Activated T-helper 17 cell treated with anti-CD3 and anti-CD28 coated beads, Interleukin-2, amount 50 U/mL, for 72 hours (primary cell): ENCODE measurements at regions not wholly inside any gene's neighbourhood (a gene's known extent, or its start where the extent isn't known, plus 50 kb on each side); places are given as distances from the start of the nearest gene placed in this dataset.

Experiments
- ATAC-seq: fragments of 150-1000 bp; cut with Tn5 transposase; replicated peaks from 2 replicates; pipeline ENCODE4 v1.10.0; 2021; ENCODE audit warnings: mild to moderate bottlenecking, moderate library complexity
- H3K27ac Mint-ChIP-seq: one replicate; pipeline ENCODE4 v1.8.0; 2022; ENCODE audit warnings: mixed read lengths
- H3K27me3 Mint-ChIP-seq: one replicate; pipeline ENCODE4 v1.8.0; 2022; ENCODE audit warnings: mixed read lengths
- H3K36me3 Mint-ChIP-seq: one replicate; pipeline ENCODE4 v1.8.0; 2022; ENCODE audit warnings: low read depth, mild to moderate bottlenecking, mixed read lengths
- H3K4me1 Mint-ChIP-seq: one replicate; pipeline ENCODE4 v1.8.0; 2022; ENCODE audit warnings: mixed read lengths
- H3K4me3 Mint-ChIP-seq: one replicate; pipeline ENCODE4 v1.8.0; 2022; ENCODE audit warnings: mild to moderate bottlenecking, mixed read lengths
- H3K9me3 Mint-ChIP-seq: one replicate; pipeline ENCODE4 v1.8.0; 2022; ENCODE audit warnings: mixed read lengths

DNA sequence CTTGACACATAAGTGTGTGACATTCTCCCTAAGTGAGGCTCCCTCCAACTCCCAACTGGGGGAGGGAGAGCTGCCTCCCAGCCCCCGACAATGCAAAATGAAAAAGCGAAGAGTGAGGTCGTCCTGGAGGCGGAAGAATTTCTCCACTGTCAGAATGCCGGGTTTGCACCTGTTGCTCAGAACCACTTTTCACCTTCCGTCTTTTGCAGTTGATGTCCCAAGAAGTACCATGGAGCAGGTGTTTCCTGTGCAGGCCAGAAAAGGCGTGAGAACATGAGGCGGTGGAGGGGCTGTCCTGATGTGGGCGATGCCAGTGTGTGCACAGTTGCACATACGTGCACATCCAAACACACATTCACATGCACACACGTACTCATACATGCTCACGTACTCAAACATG is 158.6 kb upstream of the AJAP1 start:
- Mint-ChIP-seq H3K4me3 (no peak overlapping the region), H3K4me1 (no peaks in the 10 kb centered on the region), H3K9me3 (no peaks in the 10 kb centered on the region), H3K36me3 (no peaks in the 10 kb centered on the region), H3K27ac (no peak overlapping the region), H3K27me3 (peaks cover 20% of the 10 kb centered on the region)
- ATAC-seq = no peak

DNA sequence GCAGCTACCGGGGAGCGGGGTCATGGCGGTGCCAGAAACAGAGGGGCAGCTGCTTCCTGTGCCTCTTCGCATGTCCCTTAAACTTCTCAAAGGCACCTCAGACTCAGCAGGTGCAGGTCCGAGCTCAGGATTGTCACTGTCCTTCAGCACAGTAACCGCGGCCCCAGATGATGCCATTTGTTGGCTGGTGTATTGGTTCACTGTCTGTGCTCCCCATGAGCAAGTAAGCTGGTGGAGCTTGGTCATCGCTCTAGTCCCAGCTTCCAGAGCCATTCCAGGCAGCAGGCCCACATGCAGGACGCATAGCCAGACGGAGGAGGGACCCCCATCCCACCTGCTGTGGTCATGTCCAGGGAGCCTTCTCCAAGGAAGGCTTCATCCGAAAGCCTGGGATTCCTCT is 154.0 kb upstream of the AJAP1 start:
- no peaks in the 10 kb centered on the region for H3K36me3 Mint-ChIP-seq
- peaks cover 10% of the 10 kb centered on the region for H3K27me3 Mint-ChIP-seq
- no peaks in the 10 kb centered on the region for H3K4me1 Mint-ChIP-seq
- ATAC-seq = no peak
- no peak overlapping the region for H3K4me3 Mint-ChIP-seq
- H3K27ac Mint-ChIP-seq = no peak overlapping the region
- no peaks in the 10 kb centered on the region for H3K9me3 Mint-ChIP-seq

DNA sequence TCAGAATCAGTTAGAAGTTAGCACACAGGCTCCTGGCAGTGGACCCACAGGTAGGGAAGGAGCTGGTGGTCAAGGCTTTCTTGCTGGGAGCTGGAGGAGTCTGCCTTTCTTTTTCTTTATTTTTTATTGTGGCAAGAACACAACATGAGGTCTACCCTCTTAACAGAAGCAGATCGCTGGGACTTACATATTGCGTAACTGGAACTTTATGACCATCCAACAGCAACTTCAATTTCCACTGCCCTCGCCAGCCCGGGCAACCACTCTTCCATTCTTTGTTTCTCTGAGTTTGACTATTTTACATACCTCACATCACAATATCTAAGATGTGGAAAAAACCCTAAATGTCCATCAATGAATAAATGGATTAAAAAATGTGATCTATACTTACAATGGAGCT is 147.8 kb upstream of the AJAP1 start:
- H3K4me3 Mint-ChIP-seq = no peak overlapping the region
- no peaks in the 10 kb centered on the region for H3K36me3 Mint-ChIP-seq
- H3K4me1 Mint-ChIP-seq = no peaks in the 10 kb centered on the region
- no peak for ATAC-seq
- H3K9me3 Mint-ChIP-seq = no peaks in the 10 kb centered on the region
- H3K27me3 Mint-ChIP-seq = peaks cover 13% of the 10 kb centered on the region
- no peak overlapping the region for H3K27ac Mint-ChIP-seq

DNA sequence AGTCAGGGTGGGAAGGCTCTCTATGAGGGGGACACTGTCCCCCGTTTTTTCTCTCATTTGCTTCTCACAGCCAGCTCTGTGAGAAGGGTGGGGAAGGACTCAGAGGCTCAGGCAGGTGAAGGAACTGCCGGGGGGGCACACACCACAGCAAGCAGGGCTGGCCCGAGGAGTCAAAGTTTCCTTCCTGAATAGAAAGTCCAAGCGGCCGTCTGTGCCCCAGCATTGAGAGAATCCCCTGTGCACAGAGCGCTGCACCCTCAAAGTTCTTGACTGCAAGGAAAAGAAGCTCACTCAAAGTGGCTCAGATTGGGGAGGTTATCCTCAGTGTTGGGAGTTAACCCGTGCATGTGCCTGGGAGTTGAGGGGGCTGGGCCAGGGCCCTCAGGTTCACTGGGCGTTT is 145.2 kb upstream of the AJAP1 start:
- Mint-ChIP-seq H3K36me3 (no peaks in the 10 kb centered on the region), H3K9me3 (no peaks in the 10 kb centered on the region), H3K27ac (no peak overlapping the region), H3K27me3 (peaks cover 10% of the 10 kb centered on the region), H3K4me3 (no peak overlapping the region), H3K4me1 (no peaks in the 10 kb centered on the region)
- ATAC-seq = no peak

DNA sequence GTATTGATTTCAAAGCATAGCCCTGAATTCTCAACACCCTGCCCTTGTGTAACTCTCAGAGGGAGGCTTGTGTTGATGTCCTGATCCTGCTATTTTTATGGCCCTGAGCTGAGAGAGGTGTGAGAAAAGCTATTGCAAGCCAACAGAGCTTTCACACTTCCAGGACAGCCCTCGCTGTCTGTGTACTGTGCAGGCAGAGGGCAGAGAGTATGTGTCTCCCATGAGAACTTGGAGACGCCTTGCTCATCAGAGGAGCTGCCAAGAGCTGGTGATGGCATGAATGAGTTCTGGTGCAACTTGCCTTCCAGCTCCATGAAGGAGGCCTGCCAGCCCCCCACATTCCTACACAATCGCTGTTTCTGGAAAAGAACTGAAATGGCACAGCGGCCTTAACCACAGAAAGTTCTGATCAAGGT is 144.1 kb upstream of the AJAP1 start:
- Mint-ChIP-seq H3K27ac (no peak overlapping the region), H3K4me1 (no peaks in the 10 kb centered on the region), H3K27me3 (peaks cover 13% of the 10 kb centered on the region), H3K4me3 (no peak overlapping the region), H3K36me3 (no peaks in the 10 kb centered on the region), H3K9me3 (no peaks in the 10 kb centered on the region)
- no peak for ATAC-seq

DNA sequence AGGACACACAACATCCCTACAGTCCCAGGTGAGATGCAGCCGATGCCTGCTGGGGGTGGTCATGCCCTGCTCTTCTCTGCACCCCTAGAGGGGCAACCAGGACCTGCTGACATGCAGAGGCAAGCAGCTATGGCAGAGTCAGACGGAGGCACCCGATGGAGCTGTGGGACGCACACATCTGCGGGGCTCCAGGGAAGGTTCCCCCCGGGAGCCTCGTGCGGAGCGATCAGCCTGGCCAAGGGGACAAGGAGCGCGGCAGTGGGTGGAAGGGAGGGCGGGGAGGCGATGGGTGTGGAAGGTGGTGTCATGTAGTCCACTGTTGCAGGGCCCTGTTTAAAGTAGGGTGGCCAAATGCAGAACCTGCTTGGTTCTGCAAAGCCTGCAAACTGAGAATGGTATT is 143.0 kb upstream of the AJAP1 start:
- H3K9me3 Mint-ChIP-seq = no peaks in the 10 kb centered on the region
- no peak overlapping the region for H3K27ac Mint-ChIP-seq
- H3K27me3 Mint-ChIP-seq = peaks cover 13% of the 10 kb centered on the region
- no peaks in the 10 kb centered on the region for H3K4me1 Mint-ChIP-seq
- ATAC-seq = no peak
- H3K4me3 Mint-ChIP-seq = no peak overlapping the region
- H3K36me3 Mint-ChIP-seq = no peaks in the 10 kb centered on the region

DNA sequence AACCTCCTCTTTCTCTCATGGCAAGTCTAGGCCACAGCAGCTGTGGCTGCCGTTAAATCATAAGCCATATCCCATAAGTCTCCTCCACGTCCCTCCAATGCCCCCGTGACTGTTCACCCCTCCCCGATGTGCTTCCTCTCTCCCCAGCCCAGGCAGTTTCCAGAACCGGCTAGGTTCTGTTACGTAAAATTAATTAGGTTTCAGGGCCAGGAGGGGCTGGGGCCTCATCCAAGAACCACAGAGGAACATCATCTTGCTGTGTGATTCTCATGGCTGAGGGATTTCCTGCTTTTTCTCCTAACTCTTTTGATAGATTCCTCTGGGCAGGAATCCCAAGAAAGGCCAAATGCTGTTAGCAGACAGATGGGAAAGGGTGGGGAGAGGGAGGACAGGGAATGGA is 141.8 kb upstream of the AJAP1 start:
- Mint-ChIP-seq H3K27me3 (peaks cover 13% of the 10 kb centered on the region), H3K9me3 (no peaks in the 10 kb centered on the region), H3K36me3 (no peaks in the 10 kb centered on the region), H3K4me3 (no peak overlapping the region), H3K4me1 (no peaks in the 10 kb centered on the region), H3K27ac (no peak overlapping the region)
- ATAC-seq = no peak

DNA sequence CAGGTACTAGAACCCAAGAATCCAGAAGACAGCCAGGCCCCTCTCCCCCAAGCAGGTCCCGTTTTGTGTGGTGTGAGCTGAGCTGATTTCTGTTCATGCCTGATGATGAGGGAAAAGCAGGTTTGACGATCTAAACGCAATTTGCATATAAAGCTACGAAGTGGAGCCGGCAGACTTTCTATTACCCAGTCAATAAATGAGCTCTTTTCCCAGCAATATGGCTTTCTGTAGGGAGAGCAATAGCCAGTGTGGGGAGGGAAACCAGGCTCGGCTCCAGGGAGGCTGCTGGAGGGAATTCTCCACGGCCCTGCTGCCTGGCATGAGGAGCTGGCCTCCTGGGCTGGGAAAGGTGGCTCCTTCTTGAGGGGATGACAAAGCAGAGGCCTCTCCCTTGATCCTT is 140.7 kb upstream of the AJAP1 start:
- Mint-ChIP-seq H3K9me3 (no peaks in the 10 kb centered on the region), H3K27ac (no peak overlapping the region), H3K36me3 (no peaks in the 10 kb centered on the region), H3K27me3 (peaks cover 13% of the 10 kb centered on the region), H3K4me3 (no peak overlapping the region), H3K4me1 (no peaks in the 10 kb centered on the region)
- ATAC-seq = no peak

DNA sequence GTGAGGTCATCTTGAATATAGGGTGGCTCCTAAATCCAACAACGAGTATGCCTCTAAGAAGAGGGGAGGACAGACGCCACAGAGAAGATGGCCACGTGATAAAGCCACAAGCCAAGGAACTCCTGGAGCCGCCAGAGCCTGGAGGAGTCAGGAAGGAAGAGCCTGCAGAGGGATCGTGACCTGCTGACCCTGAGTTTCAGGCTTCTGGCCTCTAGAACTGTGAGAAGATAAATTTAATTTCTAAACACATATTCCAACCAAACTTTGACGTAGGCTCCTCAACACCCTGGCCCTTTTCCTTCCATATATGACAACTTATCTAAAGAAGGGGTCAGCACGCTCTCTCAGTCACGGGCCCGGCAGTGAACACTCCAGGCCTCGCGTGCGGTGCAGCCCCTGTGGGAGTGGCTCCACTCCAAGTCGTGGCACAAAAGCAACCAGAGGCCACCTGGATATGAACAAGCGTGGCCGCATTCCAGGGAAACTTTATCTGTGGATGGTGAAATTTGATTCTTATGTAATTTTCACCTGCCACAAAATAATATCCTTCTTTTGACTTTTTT is 138.6 kb upstream of the AJAP1 start:
- Mint-ChIP-seq H3K9me3 (no peaks in the 10 kb centered on the region), H3K4me1 (no peaks in the 10 kb centered on the region), H3K27me3 (peaks cover 16% of the 10 kb centered on the region), H3K4me3 (no peak overlapping the region), H3K27ac (no peak overlapping the region), H3K36me3 (no peaks in the 10 kb centered on the region)
- no peak for ATAC-seq

DNA sequence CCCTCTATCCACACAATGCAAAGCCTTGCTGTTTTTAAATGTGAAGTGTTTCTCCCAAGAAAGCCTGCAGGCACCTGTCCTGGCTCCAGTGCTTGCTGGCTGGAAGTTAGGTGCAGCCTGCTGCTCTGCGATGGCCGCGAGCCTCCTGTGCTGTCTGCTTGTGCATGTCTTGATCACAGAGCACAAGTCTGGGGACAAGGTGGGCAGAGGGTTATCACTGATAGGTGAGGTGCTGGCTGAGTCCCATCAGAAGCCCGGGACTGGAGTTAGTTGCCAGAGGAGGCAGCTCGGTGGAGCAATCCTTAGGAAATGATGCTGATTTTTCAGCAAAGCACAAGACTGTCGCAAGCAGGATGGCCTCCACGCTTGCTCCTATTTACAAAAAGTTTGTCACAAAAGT is 137.8 kb upstream of the AJAP1 start:
- H3K27ac Mint-ChIP-seq = no peak overlapping the region
- no peaks in the 10 kb centered on the region for H3K9me3 Mint-ChIP-seq
- no peak overlapping the region for H3K4me3 Mint-ChIP-seq
- ATAC-seq = no peak
- no peaks in the 10 kb centered on the region for H3K4me1 Mint-ChIP-seq
- peaks cover 19% of the 10 kb centered on the region for H3K27me3 Mint-ChIP-seq
- H3K36me3 Mint-ChIP-seq = no peaks in the 10 kb centered on the region

DNA sequence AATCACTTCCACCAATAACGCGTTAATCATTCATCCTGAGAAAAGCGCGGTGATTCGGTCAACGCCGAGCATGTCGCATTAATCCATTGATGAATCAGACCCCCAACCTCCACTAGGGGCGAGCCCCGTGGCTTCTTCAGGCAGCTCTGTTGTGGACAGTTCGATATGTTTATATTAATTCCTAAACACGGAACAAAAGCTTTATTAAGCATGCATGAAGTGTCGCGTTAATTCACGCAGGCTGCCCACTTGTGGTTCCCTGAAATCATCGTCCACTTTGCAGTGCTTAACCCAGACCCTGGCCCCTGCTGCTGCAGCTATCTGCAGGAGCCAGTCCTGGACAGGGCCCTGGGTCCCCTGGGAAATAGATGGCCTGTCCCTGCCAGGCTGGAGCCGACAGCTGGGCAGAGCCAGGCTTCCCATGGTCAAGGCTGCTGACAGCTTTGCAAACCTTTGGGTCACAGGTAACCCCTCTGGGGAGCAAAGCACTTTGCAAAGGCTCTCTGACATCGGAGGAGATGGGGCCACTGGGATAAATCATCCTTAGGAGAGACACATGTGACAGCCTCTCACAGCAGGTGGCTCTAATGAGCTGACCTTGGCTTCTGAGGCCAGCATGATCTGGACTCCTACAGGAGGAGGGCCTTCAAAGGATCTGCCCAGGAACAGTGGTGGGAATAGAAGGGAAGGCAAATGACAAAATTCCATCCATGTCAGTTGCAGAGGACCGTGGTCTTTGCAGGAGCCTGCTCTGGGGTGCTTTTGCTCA is 137.0 kb upstream of the AJAP1 start:
- Mint-ChIP-seq H3K27me3 (peaks cover 15% of the 10 kb centered on the region), H3K4me3 (no peak overlapping the region), H3K27ac (no peak overlapping the region), H3K36me3 (no peaks in the 10 kb centered on the region), H3K4me1 (no peaks in the 10 kb centered on the region), H3K9me3 (no peaks in the 10 kb centered on the region)
- ATAC-seq = no peak

DNA sequence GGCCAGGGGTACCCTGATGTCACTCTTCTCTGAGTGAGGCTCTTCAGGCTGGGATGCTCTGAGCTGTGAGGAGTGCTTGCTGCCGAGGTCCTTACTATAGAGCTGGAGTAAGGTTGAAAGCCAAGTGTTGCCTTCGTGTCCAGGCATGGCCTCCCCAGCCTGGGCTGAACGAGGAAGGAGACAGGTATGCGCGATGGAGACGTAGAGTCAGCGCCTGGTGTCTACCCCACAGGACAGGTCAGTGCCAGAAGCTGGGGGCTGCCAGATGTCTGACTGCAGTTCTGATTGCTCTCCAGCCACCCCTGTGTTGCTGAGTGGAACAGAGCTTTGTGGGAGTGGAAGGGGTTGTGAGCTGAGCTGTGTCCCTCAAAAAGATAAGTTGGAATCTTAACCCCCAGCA is 135.8 kb upstream of the AJAP1 start:
- ATAC-seq = no peak
- Mint-ChIP-seq H3K4me3 (no peak overlapping the region), H3K36me3 (no peaks in the 10 kb centered on the region), H3K9me3 (no peaks in the 10 kb centered on the region), H3K27me3 (peaks cover 14% of the 10 kb centered on the region), H3K4me1 (no peaks in the 10 kb centered on the region), H3K27ac (no peak overlapping the region)

DNA sequence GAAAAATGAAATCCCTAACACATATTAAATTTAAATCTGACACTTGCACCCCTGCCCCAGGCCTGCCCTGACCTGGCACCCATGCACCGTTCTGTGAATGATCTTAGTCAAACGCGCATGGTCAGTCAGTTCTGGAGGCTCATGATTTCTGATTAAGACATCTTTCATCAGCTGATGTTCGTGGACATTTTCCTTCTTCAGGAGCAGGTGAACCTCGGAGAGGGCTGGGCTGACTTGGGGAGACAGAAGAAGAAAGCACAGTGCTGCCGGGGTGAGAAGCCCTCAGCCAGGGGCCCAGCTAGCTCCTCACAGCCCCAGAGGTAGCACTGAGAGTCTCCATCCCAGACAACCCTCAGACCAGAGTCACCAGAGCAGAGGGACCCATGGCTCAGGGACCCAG is 134.5 kb upstream of the AJAP1 start:
- no peak for ATAC-seq
- Mint-ChIP-seq H3K27me3 (peaks cover 14% of the 10 kb centered on the region), H3K36me3 (no peaks in the 10 kb centered on the region), H3K4me1 (no peaks in the 10 kb centered on the region), H3K9me3 (no peaks in the 10 kb centered on the region), H3K4me3 (no peak overlapping the region), H3K27ac (no peak overlapping the region)

DNA sequence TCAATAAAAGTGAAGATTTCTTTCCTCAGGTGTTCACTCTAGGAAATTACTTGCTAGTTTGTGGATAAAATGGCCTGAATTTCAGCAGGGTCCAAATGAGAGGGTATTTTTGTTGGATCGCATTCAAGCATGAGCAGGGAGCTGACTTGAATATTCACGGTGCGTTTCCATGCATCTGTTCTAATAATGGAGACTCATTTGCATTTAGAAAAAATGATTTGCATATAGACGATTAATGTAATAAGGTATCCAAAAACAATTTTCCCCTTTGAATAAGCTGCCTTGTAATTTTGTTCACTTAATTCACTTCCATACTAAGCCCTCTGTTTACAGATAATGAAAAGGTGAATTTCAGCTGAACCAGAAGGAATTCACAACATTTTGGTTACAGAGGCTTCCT is 130.9 kb upstream of the AJAP1 start:
- H3K4me3 Mint-ChIP-seq = no peak overlapping the region

DNA sequence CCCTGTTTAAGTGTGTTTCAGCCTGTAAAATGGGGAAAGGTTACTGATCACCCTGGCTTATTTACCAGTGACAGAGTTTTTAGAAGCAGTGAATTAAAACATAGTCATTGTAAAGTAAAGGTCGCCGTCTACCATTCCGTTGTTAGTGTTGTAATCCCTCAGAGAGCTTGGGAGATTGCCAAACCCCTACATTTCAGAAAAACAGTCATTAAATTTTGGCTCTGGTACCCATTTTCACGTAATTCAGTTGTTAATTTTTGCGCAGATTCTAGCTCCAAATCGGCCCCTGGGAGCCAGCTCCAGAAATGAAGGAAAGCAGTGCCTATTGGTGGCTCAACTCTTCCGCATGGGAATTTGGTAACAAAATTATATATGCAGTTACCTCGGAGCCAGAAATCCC is 127.7 kb upstream of the AJAP1 start:
- Mint-ChIP-seq H3K27me3 (peaks cover 9% of the 10 kb centered on the region), H3K9me3 (no peaks in the 10 kb centered on the region), H3K27ac (no peak overlapping the region), H3K4me1 (no peaks in the 10 kb centered on the region), H3K36me3 (no peaks in the 10 kb centered on the region), H3K4me3 (no peak overlapping the region)
- no peak for ATAC-seq

More for the DNA sequence above, 130.9 kb upstream of the AJAP1 start:
- Mint-ChIP-seq H3K27me3 (peaks cover 18% of the 10 kb centered on the region), H3K27ac (no peak overlapping the region), H3K9me3 (no peaks in the 10 kb centered on the region), H3K4me1 (no peaks in the 10 kb centered on the region), H3K36me3 (no peaks in the 10 kb centered on the region)
- no peak for ATAC-seq

DNA sequence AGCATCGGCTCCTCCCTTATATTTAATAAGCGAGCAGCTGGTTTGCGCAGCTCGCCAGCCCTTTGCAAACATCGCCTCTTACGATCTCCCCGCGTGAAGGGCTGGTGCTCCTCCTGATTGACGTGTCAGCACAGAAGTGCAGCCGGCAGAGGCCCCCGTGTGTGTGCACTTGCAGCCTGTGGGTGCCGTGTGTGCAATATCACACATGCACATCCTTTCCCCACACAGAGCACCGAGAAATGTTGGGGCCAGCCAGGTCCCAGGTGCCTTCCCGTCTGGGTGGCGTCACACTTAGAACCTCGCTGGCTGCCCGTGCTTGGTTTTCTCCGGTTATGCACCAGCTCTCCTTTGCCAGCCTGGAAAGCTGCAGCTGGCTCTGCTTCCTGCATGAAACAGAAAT is 126.6 kb upstream of the AJAP1 start:
- Mint-ChIP-seq H3K4me1 (no peaks in the 10 kb centered on the region), H3K9me3 (no peaks in the 10 kb centered on the region), H3K4me3 (no peak overlapping the region), H3K27ac (no peak overlapping the region), H3K27me3 (peaks cover 15% of the 10 kb centered on the region), H3K36me3 (no peaks in the 10 kb centered on the region)
- no peak for ATAC-seq
